SK-N-SH treated with all-trans-retinoic acid at 6 μM for 48 hours (cell line): ENCODE measurements at regions not wholly inside any gene's neighbourhood (a gene's known extent, or its start where the extent isn't known, plus 50 kb on each side); places are given as distances from the start of the nearest gene placed in this dataset.

Experiments used
- ATAC-seq: fragments of 200-7000 bp; cut with Tn5 transposase; 3 replicates; pipeline ENCODE4 v1.9.1; 2020; ENCODE audit warnings: mild to moderate bottlenecking, moderate library complexity
- ARNTL ChIP-seq: fragments of 450-650 bp; formaldehyde crosslinking; IDR thresholded peaks from 2 replicates; pipeline ENCODE4 v1.5.0; 2020; ENCODE audit warnings: low read depth, mild to moderate bottlenecking, moderate library complexity, borderline replicate concordance
- BACH2 ChIP-seq: fragments of 250-450 bp; sonication (Bioruptor Pico); IDR thresholded peaks from 2 replicates; pipeline ENCODE4 v1.9.0; 2021; ENCODE audit warnings: mild to moderate bottlenecking, borderline replicate concordance
- ESRRG ChIP-seq: fragments of 250-450 bp; sonication (Bioruptor Pico); IDR thresholded peaks from 2 replicates; pipeline ENCODE4 v1.6.1; 2021; ENCODE audit warnings: mild to moderate bottlenecking
- GLIS3 ChIP-seq: fragments of 250-450 bp; sonication (Bioruptor Pico); IDR thresholded peaks from 2 replicates; pipeline ENCODE4 v1.5.0; 2020; ENCODE audit warnings: mild to moderate bottlenecking, moderate library complexity
- ISL1 ChIP-seq: fragments of 250-450 bp; sonication (Bioruptor Pico); IDR thresholded peaks from 2 replicates; pipeline ENCODE4 v2.1.2; 2022; ENCODE audit warnings: mild to moderate bottlenecking, moderate library complexity
- OSR1 ChIP-seq: fragments of 250-450 bp; sonication (Bioruptor Pico); IDR thresholded peaks from 2 replicates; pipeline ENCODE4 v1.8.0; 2022; ENCODE audit warnings: moderate library complexity, mild to moderate bottlenecking, inconsistent platforms
- PPARA ChIP-seq: fragments of 250-450 bp; sonication (Bioruptor Pico); IDR thresholded peaks from 2 replicates; pipeline ENCODE4 v1.5.0; 2020; ENCODE audit warnings: mild to moderate bottlenecking, borderline replicate concordance
- RARB ChIP-seq: fragments of 250-450 bp; sonication (Bioruptor Pico); IDR thresholded peaks from 2 replicates; pipeline ENCODE4 v1.8.0; 2021; ENCODE audit warnings: mild to moderate bottlenecking, moderate library complexity
- SNAI2 ChIP-seq: fragments of 250-450 bp; sonication (Bioruptor Pico); IDR thresholded peaks from 2 replicates; pipeline ENCODE4 v1.5.0; 2020; ENCODE audit warnings: mild to moderate bottlenecking, moderate library complexity
- TCF4 ChIP-seq: fragments of 250-450 bp; sonication (Bioruptor Pico); IDR thresholded peaks from 2 replicates; pipeline ENCODE4 v1.8.0; 2021; ENCODE audit warnings: mild to moderate bottlenecking, moderate library complexity, borderline replicate concordance
- TOX ChIP-seq: fragments of 250-450 bp; sonication (Bioruptor Pico); IDR thresholded peaks from 2 replicates; pipeline ENCODE4 v1.8.0; 2021; ENCODE audit warnings: mild to moderate bottlenecking, moderate library complexity, borderline replicate concordance
- ZC3H10 ChIP-seq: fragments of 250-450 bp; sonication (Bioruptor Pico); IDR thresholded peaks from 2 replicates; pipeline ENCODE4 v1.5.1; 2021; ENCODE audit warnings: mild to moderate bottlenecking, moderate library complexity
- ZFP3 ChIP-seq: fragments of 250-450 bp; sonication (Bioruptor Pico); IDR thresholded peaks from 2 replicates; pipeline ENCODE4 v1.5.0; 2020; ENCODE audit warnings: mild to moderate bottlenecking, moderate library complexity
- ZFP30 ChIP-seq: fragments of 450-650 bp; formaldehyde crosslinking; IDR thresholded peaks from 2 replicates; pipeline ENCODE4 v1.5.0; 2022; ENCODE audit warnings: mild to moderate bottlenecking, moderate library complexity
- ZNF565 ChIP-seq: fragments of 450-650 bp; formaldehyde crosslinking; conservative IDR thresholded peaks from 2 replicates; pipeline ENCODE4 v1.5.0; 2020; ENCODE audit warnings: low read depth, mild to moderate bottlenecking, moderate library complexity
- ZNF8 ChIP-seq: fragments of 450-650 bp; formaldehyde crosslinking; IDR thresholded peaks from 2 replicates; pipeline ENCODE4 v1.5.0; 2020; ENCODE audit warnings: mild to moderate bottlenecking, moderate library complexity
- TF ChIP-seq, protein P1 (sequence below): fragments of 250-450 bp; sonication (Bioruptor Pico); IDR thresholded peaks from 2 replicates; pipeline ENCODE4 v1.8.0; 2021; ENCODE audit warnings: low read depth, mild to moderate bottlenecking, moderate library complexity, borderline replicate concordance
- TF ChIP-seq, protein P2 (sequence below): fragments of 250-450 bp; sonication (Bioruptor Pico); IDR thresholded peaks from 2 replicates; pipeline ENCODE4 v1.5.1; 2021; ENCODE audit warnings: mild to moderate bottlenecking, moderate library complexity
- TF ChIP-seq, protein P3 (sequence below): fragments of 250-450 bp; sonication (Bioruptor Pico); IDR thresholded peaks from 2 replicates; pipeline ENCODE4 v1.5.0; 2020; ENCODE audit warnings: mild to moderate bottlenecking, moderate library complexity

DNA sequence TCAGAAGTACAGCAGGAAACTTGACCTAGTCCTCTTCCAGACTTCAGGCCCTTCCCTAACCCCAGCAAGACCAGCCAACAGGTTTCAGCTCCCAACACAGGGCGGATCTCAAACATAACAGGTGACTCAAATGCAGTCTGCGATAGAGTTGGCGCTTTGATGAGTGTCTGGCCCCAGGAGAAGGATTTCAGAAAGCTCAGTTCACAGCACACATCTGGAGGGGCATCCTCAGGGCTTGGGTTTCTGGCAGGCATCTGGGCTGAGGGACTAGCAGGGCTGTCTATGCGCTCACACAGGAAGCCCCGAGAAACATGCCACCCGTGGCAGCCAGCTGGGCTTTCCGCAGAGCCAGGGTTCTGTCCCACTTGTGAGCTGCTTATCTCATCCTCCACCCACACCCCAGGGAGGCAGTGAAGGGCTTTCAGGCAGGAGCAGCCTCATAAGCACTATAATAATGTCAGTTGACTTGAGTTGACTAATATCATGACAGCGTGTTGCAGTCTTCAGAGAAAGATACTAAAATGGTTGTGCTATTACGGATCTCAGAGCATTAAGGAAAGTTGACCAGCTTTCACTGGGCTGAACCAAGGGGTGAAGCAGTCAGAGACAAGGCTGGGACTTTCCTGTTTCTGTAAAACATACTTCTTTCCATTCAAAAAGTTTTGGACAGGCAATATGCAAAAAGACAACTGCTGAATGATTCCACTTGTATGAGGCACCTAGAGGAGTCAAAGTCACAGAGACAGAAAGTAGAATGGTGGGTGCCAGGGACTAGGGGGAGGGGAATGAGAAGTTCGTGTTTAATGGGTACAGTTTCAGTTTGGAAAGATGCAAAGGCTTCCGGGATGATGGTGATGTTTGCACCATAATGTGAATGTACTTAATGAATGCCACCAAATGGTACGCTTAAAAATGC is 233.0 kb upstream of the IRF2BP2 start:
- no peak for ATAC-seq
- TF ChIP-seq ZNF565 (CRISPR knock-in tag): no peak
- no peak for TF ChIP-seq RARB (CRISPR knock-in tag)
- no peak for TF ChIP-seq TCF4 (CRISPR knock-in tag)
- TF ChIP-seq ARNTL (CRISPR knock-in tag): no peak
- no peak for TF ChIP-seq ZFP30 (CRISPR knock-in tag)
- TF ChIP-seq, all 23 proteins: peak for 0

DNA sequence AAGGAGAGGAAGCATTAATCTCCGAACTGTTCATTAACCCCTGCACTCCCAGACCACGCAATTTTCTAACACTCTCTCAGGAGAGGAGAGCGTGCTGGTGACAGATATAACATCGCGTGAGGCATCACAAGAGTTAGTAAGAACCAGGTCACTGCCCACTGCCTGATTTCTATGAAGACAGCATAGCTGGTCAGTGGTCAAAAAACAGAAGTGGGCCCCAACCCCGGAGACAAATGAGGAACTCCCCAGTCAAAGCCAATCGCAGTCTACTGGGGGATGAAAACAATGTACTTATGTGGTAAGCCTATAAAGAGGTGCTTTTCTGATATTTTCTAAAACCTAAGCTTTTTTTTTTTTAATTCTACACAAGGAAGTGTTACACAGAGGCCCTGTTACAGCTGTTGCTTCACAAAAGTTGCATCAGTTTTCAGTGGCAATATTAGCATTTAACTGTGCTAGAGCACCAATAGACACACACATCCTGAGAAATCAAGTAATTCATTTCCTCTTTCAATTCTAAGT is 231.8 kb upstream of the IRF2BP2 start:
- TF ChIP-seq TOX (CRISPR knock-in tag): no peak
- no peak for TF ChIP-seq SNAI2 (CRISPR knock-in tag)
- TF ChIP-seq ZFP3 (CRISPR knock-in tag): no peak
- no peak for TF ChIP-seq BACH2 (CRISPR knock-in tag)
- TF ChIP-seq ESRRG (CRISPR knock-in tag): no peak
- no peak for TF ChIP-seq ZFP30 (CRISPR knock-in tag)
- TF ChIP-seq ZC3H10 (CRISPR knock-in tag): no peak
- no peak for TF ChIP-seq ARNTL (CRISPR knock-in tag)
- no peak for TF ChIP-seq OSR1 (CRISPR knock-in tag)
- TF ChIP-seq, protein P1, sequence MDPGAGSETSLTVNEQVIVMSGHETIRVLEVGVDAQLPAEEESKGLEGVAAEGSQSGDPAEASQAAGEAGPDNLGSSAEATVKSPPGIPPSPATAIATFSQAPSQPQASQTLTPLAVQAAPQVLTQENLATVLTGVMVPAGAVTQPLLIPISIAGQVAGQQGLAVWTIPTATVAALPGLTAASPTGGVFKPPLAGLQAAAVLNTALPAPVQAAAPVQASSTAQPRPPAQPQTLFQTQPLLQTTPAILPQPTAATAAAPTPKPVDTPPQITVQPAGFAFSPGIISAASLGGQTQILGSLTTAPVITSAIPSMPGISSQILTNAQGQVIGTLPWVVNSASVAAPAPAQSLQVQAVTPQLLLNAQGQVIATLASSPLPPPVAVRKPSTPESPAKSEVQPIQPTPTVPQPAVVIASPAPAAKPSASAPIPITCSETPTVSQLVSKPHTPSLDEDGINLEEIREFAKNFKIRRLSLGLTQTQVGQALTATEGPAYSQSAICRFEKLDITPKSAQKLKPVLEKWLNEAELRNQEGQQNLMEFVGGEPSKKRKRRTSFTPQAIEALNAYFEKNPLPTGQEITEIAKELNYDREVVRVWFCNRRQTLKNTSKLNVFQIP (CRISPR knock-in tag): no peak
- ATAC-seq: no peak

DNA sequence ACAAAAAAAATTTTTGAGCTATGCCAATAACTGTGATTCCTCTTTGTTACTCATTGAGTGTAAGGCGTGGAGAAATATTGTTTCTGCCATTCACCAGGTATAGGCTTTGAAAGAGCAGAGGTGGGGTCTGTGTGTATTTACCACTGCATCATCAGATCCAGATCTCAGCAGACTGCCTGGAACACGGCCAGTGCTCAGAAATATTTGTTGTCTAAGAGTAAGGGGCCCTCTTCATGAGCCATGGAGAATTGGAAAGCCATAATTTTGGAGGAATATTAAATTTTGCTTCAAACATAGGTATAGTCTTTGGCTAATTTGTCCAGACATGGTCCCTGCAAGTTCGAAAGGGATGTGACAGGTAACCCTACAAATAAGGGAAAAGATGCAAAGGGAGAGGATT is 231.3 kb upstream of the IRF2BP2 start:
- TF ChIP-seq RARB (CRISPR knock-in tag): no peak
- TF ChIP-seq ESRRG (CRISPR knock-in tag): no peak
- TF ChIP-seq ZFP30 (CRISPR knock-in tag): no peak
- no peak for TF ChIP-seq ZC3H10 (CRISPR knock-in tag)
- TF ChIP-seq, protein P1 (CRISPR knock-in tag): no peak
- no peak for TF ChIP-seq GLIS3 (CRISPR knock-in tag)
- no peak for TF ChIP-seq ISL1
- no peak for TF ChIP-seq ZFP3 (CRISPR knock-in tag)
- TF ChIP-seq ZNF8 (CRISPR knock-in tag): no peak
- no peak for TF ChIP-seq OSR1 (CRISPR knock-in tag)
- TF ChIP-seq PPARA (CRISPR knock-in tag): no peak
- TF ChIP-seq, protein P2, sequence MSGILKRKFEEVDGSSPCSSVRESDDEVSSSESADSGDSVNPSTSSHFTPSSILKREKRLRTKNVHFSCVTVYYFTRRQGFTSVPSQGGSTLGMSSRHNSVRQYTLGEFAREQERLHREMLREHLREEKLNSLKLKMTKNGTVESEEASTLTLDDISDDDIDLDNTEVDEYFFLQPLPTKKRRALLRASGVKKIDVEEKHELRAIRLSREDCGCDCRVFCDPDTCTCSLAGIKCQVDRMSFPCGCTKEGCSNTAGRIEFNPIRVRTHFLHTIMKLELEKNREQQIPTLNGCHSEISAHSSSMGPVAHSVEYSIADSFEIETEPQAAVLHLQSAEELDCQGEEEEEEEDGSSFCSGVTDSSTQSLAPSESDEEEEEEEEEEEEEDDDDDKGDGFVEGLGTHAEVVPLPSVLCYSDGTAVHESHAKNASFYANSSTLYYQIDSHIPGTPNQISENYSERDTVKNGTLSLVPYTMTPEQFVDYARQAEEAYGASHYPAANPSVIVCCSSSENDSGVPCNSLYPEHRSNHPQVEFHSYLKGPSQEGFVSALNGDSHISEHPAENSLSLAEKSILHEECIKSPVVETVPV (CRISPR knock-in tag): no peak

DNA sequence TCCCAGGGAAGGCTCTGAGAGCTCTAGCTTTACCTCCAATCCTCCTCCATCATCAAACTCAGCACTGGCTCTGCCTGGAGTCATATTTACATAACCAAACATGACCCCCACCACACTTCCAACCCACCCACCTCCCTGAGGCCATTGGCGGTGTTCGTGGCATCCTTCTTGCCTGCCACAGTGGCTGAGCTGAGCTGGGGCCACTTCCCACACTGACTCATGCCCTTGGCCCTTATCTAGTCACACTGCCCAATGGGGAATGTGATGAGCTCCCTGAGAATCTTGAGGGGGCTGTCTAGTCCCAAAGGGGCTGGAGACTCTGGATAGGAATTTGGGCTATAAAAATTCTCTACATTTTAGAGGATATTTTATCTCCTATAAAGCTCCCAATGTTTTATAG is 230.9 kb upstream of the IRF2BP2 start:
- no peak; the same call in 2 of the 3 replicates for ATAC-seq
- TF ChIP-seq ISL1 (no peak), OSR1 (CRISPR knock-in tag) (no peak), ESRRG (CRISPR knock-in tag) (no peak)
- TF ChIP-seq, protein P3, sequence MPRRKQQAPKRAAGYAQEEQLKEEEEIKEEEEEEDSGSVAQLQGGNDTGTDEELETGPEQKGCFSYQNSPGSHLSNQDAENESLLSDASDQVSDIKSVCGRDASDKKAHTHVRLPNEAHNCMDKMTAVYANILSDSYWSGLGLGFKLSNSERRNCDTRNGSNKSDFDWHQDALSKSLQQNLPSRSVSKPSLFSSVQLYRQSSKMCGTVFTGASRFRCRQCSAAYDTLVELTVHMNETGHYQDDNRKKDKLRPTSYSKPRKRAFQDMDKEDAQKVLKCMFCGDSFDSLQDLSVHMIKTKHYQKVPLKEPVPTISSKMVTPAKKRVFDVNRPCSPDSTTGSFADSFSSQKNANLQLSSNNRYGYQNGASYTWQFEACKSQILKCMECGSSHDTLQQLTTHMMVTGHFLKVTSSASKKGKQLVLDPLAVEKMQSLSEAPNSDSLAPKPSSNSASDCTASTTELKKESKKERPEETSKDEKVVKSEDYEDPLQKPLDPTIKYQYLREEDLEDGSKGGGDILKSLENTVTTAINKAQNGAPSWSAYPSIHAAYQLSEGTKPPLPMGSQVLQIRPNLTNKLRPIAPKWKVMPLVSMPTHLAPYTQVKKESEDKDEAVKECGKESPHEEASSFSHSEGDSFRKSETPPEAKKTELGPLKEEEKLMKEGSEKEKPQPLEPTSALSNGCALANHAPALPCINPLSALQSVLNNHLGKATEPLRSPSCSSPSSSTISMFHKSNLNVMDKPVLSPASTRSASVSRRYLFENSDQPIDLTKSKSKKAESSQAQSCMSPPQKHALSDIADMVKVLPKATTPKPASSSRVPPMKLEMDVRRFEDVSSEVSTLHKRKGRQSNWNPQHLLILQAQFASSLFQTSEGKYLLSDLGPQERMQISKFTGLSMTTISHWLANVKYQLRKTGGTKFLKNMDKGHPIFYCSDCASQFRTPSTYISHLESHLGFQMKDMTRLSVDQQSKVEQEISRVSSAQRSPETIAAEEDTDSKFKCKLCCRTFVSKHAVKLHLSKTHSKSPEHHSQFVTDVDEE: no peak
- TF ChIP-seq, all 23 proteins: peak for 0

More for the DNA sequence above, 231.3 kb upstream of the IRF2BP2 start:
- no peak for ATAC-seq
